Rectal smooth muscle tissue (tissue), 1 donor: ENCODE measurements at regions not wholly inside any gene's neighbourhood (a gene's known extent, or its start where the extent isn't known, plus 50 kb on each side); places are given as distances from the start of the nearest gene placed in this dataset.
"Not testable (repeated sequence)": the region's sequence is repeated elsewhere in the genome, so short reads cannot be mapped to it uniquely, and the experiment has no call there.

Experiments used
- H3K27ac ChIP-seq: one replicate; pipeline ENCODE4 v1.7.0; 2013; ENCODE audit warnings: low read depth, low read length, inconsistent platforms
- H3K27me3 ChIP-seq: one replicate; pipeline ENCODE4 v1.7.0; 2013; ENCODE audit warnings: low read length; ENCODE audit not compliant: control insufficient read depth, insufficient read depth
- H3K36me3 ChIP-seq: one replicate; pipeline ENCODE4 v1.7.0; 2013; ENCODE audit warnings: low read length; ENCODE audit not compliant: control insufficient read depth, insufficient read depth
- H3K4me1 ChIP-seq: one replicate; pipeline ENCODE4 v1.7.0; 2013; ENCODE audit warnings: low read length; ENCODE audit not compliant: control insufficient read depth, insufficient read depth
- H3K4me3 ChIP-seq: one replicate; pipeline ENCODE4 v1.7.0; 2013; ENCODE audit warnings: low read length
- H3K9ac ChIP-seq: one replicate; pipeline ENCODE4 v1.7.0; 2013; ENCODE audit warnings: low read length

GRCh38 chr5:4615369-4615768 lies 524.8 kb upstream of the ADAMTS16 start:
- H3K4me3 ChIP-seq, H3K9ac ChIP-seq, H3K36me3 ChIP-seq, H3K27ac ChIP-seq, H3K27me3 ChIP-seq, H3K4me1 ChIP-seq: not testable (repeated sequence)

- no peak overlapping the region for H3K27ac ChIP-seq
- no peak overlapping the region for H3K9ac ChIP-seq
- no peak overlapping the region for H3K4me3 ChIP-seq
- no peaks in the 10 kb centered on the region for H3K4me1 ChIP-seq
- no peaks in the 10 kb centered on the region for H3K36me3 ChIP-seq
- H3K27me3 ChIP-seq, result no peaks in the 10 kb centered on the region
Measured at GRCh38 chr5:4625206-4625896, 514.8 kb upstream of the ADAMTS16 start.

- H3K4me1 ChIP-seq, result no peaks in the 10 kb centered on the region
- no peaks in the 10 kb centered on the region for H3K27me3 ChIP-seq
- no peak overlapping the region for H3K4me3 ChIP-seq
- H3K9ac ChIP-seq, result no peak overlapping the region
- H3K27ac ChIP-seq, result no peak overlapping the region
- no peaks in the 10 kb centered on the region for H3K36me3 ChIP-seq
Measured at GRCh38 chr5:4627131-4627530, 513.0 kb upstream of the ADAMTS16 start.

GRCh38 chr5:4627929-4628328 lies 512.2 kb upstream of the ADAMTS16 start:
- Histone ChIP-seq H3K36me3 (no peaks in the 10 kb centered on the region), H3K4me1 (no peaks in the 10 kb centered on the region), H3K9ac (no peak overlapping the region), H3K27ac (no peak overlapping the region), H3K27me3 (no peaks in the 10 kb centered on the region), H3K4me3 (no peak overlapping the region)

- Histone ChIP-seq H3K27ac (no peak overlapping the region), H3K4me3 (no peak overlapping the region), H3K27me3 (no peaks in the 10 kb centered on the region), H3K9ac (no peak overlapping the region), H3K4me1 (no peaks in the 10 kb centered on the region), H3K36me3 (no peaks in the 10 kb centered on the region)
Measured at GRCh38 chr5:4628645-4629385, 511.3 kb upstream of the ADAMTS16 start.

GRCh38 chr5:4630031-4630430 lies 510.1 kb upstream of the ADAMTS16 start:
- Histone ChIP-seq H3K27ac (no peak overlapping the region), H3K27me3 (no peaks in the 10 kb centered on the region), H3K4me3 (no peak overlapping the region), H3K4me1 (no peaks in the 10 kb centered on the region), H3K36me3 (no peaks in the 10 kb centered on the region), H3K9ac (no peak overlapping the region)

- Histone ChIP-seq H3K4me1 (no peaks in the 10 kb centered on the region), H3K27me3 (no peaks in the 10 kb centered on the region), H3K4me3 (no peak overlapping the region), H3K9ac (no peak overlapping the region), H3K27ac (no peak overlapping the region), H3K36me3 (no peaks in the 10 kb centered on the region)
Measured at GRCh38 chr5:4634342-4634741, 505.8 kb upstream of the ADAMTS16 start.

- H3K4me3 ChIP-seq, result no peak overlapping the region
- H3K36me3 ChIP-seq, result no peaks in the 10 kb centered on the region
- no peaks in the 10 kb centered on the region for H3K27me3 ChIP-seq
- no peaks in the 10 kb centered on the region for H3K4me1 ChIP-seq
- no peak overlapping the region for H3K9ac ChIP-seq
- H3K27ac ChIP-seq, result no peak overlapping the region
Measured at GRCh38 chr5:4636378-4636777, 503.8 kb upstream of the ADAMTS16 start.

GRCh38 chr5:4639946-4640345 lies 500.2 kb upstream of the ADAMTS16 start:
- Histone ChIP-seq H3K4me3 (no peak overlapping the region), H3K4me1 (no peaks in the 10 kb centered on the region), H3K36me3 (no peaks in the 10 kb centered on the region), H3K27me3 (no peaks in the 10 kb centered on the region), H3K9ac (no peak overlapping the region), H3K27ac (no peak overlapping the region)

GRCh38 chr5:4640795-4641194 lies 499.3 kb upstream of the ADAMTS16 start:
- Histone ChIP-seq H3K27ac (no peak overlapping the region), H3K36me3 (no peaks in the 10 kb centered on the region), H3K27me3 (no peaks in the 10 kb centered on the region), H3K9ac (no peak overlapping the region), H3K4me3 (no peak overlapping the region), H3K4me1 (no peaks in the 10 kb centered on the region)

- no peaks in the 10 kb centered on the region for H3K36me3 ChIP-seq
- H3K9ac ChIP-seq, result no peak overlapping the region
- no peak overlapping the region for H3K4me3 ChIP-seq
- H3K4me1 ChIP-seq, result no peaks in the 10 kb centered on the region
- no peaks in the 10 kb centered on the region for H3K27me3 ChIP-seq
- H3K27ac ChIP-seq, result no peak overlapping the region
Measured at GRCh38 chr5:4642525-4642924, 497.6 kb upstream of the ADAMTS16 start.

GRCh38 chr5:4643190-4643589 lies 496.9 kb upstream of the ADAMTS16 start:
- Histone ChIP-seq H3K36me3 (no peaks in the 10 kb centered on the region), H3K27ac (no peak overlapping the region), H3K9ac (no peak overlapping the region), H3K4me1 (no peaks in the 10 kb centered on the region), H3K27me3 (no peaks in the 10 kb centered on the region), H3K4me3 (no peak overlapping the region)

GRCh38 chr5:4643960-4644359 lies 496.2 kb upstream of the ADAMTS16 start:
- no peaks in the 10 kb centered on the region for H3K27me3 ChIP-seq
- no peak overlapping the region for H3K27ac ChIP-seq
- H3K9ac ChIP-seq, result no peak overlapping the region
- no peaks in the 10 kb centered on the region for H3K4me1 ChIP-seq
- no peak overlapping the region for H3K4me3 ChIP-seq
- H3K36me3 ChIP-seq, result no peaks in the 10 kb centered on the region
